ENCODE measurements at regions not wholly inside any gene's neighbourhood (a gene's known extent, or its start where the extent isn't known, plus 50 kb on each side); places are given as distances from the start of the nearest gene placed in this dataset.

DNA sequence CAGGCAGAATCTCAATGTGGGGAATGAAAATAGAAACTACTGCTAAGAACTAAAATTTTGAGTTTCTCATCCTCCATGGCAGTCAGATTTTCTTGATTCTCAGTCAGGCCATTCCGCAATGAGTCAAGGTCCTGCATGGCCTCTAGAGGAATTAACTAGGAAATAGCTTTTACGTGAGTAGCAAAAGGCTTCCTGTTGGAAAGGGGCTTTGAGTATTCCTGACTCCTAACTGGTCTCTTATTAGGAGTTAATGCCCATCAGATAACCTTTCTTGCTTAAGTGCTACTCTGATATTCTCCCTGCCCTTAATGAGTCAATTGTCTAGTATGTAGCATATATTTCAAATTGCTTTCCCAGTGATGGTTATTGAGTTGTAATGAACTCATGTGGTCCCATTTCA lies 65.7 kb upstream of the ARHGAP24 start:
- H3K9me3 ChIP-seq = no peaks in the 10 kb centered on the region
- WGBS, 2 donors = 82 to 84% methylated on average over 2 of the region's 2 CpGs
- no peak overlapping the region for H3K4me3 ChIP-seq
- H3K4me1 ChIP-seq = no peaks in the 10 kb centered on the region
- H3K27me3 ChIP-seq = no peaks in the 10 kb centered on the region
- no peak for DNase-seq
- H3K36me3 ChIP-seq (ENCODE audit: low read depth, missing control alignments) = no peaks in the 10 kb centered on the region
- intact Hi-C loops (cut with DNase I; ENCODE audit: low total_unique reads) = no loop called here
- no peak overlapping the region for H3K27ac ChIP-seq
- TF ChIP-seq, protein P1, sequence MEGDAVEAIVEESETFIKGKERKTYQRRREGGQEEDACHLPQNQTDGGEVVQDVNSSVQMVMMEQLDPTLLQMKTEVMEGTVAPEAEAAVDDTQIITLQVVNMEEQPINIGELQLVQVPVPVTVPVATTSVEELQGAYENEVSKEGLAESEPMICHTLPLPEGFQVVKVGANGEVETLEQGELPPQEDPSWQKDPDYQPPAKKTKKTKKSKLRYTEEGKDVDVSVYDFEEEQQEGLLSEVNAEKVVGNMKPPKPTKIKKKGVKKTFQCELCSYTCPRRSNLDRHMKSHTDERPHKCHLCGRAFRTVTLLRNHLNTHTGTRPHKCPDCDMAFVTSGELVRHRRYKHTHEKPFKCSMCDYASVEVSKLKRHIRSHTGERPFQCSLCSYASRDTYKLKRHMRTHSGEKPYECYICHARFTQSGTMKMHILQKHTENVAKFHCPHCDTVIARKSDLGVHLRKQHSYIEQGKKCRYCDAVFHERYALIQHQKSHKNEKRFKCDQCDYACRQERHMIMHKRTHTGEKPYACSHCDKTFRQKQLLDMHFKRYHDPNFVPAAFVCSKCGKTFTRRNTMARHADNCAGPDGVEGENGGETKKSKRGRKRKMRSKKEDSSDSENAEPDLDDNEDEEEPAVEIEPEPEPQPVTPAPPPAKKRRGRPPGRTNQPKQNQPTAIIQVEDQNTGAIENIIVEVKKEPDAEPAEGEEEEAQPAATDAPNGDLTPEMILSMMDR (IDR thresholded peaks at IDR 0.05) = no peak
- TF ChIP-seq POLR2A (IDR thresholded peaks at IDR 0.05) = no peak

DNA sequence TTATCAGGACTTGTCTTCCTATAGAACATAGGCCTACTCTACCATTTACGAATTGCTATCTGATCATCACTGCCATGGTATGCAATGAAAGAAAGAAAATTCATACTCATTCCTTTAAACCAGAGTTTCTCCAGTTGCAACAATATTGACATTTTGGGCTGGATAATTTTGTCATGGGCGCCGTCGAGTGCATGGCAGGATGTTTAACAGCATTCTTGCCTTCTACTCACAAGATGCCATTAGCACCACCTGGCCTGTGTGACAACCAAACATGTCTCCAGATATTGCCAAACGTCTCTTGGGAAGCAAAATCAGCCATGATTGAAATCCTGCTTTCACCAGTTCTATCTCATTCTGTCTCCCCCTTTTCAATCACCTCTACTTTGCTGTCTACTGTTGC lies 63.6 kb upstream of the ARHGAP24 start:
- Histone ChIP-seq H3K36me3 (ENCODE audit: low read depth, missing control alignments) (no peaks in the 10 kb centered on the region), H3K4me1 (no peaks in the 10 kb centered on the region), H3K27me3 (no peaks in the 10 kb centered on the region), H3K4me3 (no peak overlapping the region), H3K27ac (no peak overlapping the region), H3K9me3 (no peaks in the 10 kb centered on the region)
- no peak for DNase-seq
- intact Hi-C loops (cut with DNase I; ENCODE audit: low total_unique reads) = no loop called here
- 92 to 94% methylated on average over 5 of the region's 5 CpGs for WGBS, 2 donors
- TF ChIP-seq, protein P1 (IDR thresholded peaks at IDR 0.05) = no peak
- no peak for TF ChIP-seq POLR2A (IDR thresholded peaks at IDR 0.05)

DNA sequence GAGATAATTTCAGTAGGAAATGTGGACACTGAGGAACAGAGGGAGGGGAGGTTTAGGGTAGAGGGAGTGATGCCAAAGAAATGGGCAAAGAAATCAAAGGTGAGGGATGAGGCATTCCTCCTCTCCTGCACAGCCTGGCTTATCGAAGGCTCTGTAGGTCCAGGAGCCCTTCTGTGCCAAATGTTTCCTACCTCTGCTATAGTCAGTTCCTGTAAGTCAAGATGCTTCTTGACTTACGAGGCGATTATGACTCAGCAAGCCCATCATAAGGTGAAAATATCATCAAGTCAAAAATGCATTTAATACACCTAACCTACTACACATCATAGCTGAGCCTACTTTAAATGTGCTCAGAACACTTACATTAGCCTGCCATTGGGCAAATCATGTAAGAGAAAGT lies 60.0 kb upstream of the ARHGAP24 start:
- intact Hi-C loops (cut with DNase I; ENCODE audit: low total_unique reads) = no loop called here
- 67 to 90% methylated on average over 3 of the region's 3 CpGs for WGBS, 2 donors
- H3K27me3 ChIP-seq = no peaks in the 10 kb centered on the region

DNA sequence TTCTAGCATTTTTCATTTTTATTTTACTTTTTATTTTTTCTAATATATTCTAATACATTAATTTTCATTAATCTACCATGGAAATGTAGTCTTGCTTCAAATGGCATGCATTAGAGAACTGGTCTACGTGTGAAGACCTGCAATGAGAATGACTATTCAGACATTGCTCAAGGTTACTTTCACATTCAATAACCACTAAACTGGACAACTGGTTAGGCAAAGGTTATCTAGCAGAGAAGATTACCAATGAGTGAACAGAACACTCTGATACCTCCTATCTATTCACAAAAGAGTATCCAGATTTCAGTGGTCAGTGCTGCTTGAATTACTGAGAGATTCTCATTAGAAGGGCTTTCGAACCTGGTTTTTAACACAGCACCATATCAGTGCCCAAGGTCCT lies 58.9 kb upstream of the ARHGAP24 start:
- TF ChIP-seq, protein P1 (IDR thresholded peaks at IDR 0.05) = no peak
- TF ChIP-seq POLR2A (IDR thresholded peaks at IDR 0.05) = no peak
- H3K36me3 ChIP-seq (ENCODE audit: low read depth, missing control alignments) = no peaks in the 10 kb centered on the region
- DNase-seq = no peak
- no peaks in the 10 kb centered on the region for H3K9me3 ChIP-seq
- intact Hi-C loops (cut with DNase I; ENCODE audit: low total_unique reads) = no loop called here
- H3K4me1 ChIP-seq = no peaks in the 10 kb centered on the region
- H3K27ac ChIP-seq = no peak overlapping the region
- no peak overlapping the region for H3K4me3 ChIP-seq
- H3K27me3 ChIP-seq = no peaks in the 10 kb centered on the region
- 93 to 98% methylated on average over 2 of the region's 2 CpGs for WGBS, 2 donors

More for the DNA sequence above, 60.0 kb upstream of the ARHGAP24 start:
- H3K27ac ChIP-seq = no peak overlapping the region
- TF ChIP-seq, protein P1 (IDR thresholded peaks at IDR 0.05) = no peak
- TF ChIP-seq POLR2A (IDR thresholded peaks at IDR 0.05) = no peak
- no peak overlapping the region for H3K4me3 ChIP-seq
- no peak for DNase-seq
- no peaks in the 10 kb centered on the region for H3K9me3 ChIP-seq
- H3K4me1 ChIP-seq = no peaks in the 10 kb centered on the region
- no peaks in the 10 kb centered on the region for H3K36me3 ChIP-seq (ENCODE audit: low read depth, missing control alignments)

DNA sequence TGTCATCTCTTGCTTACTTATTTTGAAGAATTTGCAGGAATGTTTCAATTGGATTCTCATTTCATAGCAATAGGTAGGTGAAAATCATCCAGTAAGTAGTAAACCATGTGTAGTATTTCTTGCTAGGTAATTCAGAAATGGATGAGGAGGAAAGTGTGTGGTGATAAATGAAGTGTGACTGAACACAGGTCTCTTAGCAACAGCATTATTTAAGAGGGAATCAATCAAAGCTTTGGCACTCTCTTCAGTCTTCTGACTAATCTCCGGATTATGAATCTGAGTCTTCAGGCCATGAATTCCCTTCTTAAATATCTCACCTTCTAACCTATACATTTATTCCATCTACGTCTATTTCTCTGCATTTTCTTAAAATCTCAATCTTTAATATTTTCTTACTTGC lies 55.8 kb upstream of the ARHGAP24 start:
- WGBS, 2 donors = 85 to 97% methylated on average over 2 of the region's 2 CpGs
- DNase-seq = no peak
- Histone ChIP-seq H3K27me3 (no peaks in the 10 kb centered on the region), H3K36me3 (ENCODE audit: low read depth, missing control alignments) (no peaks in the 10 kb centered on the region), H3K4me1 (no peaks in the 10 kb centered on the region), H3K27ac (no peak overlapping the region), H3K4me3 (no peak overlapping the region), H3K9me3 (no peaks in the 10 kb centered on the region)
- intact Hi-C loops (cut with DNase I; ENCODE audit: low total_unique reads) = no loop called here
- TF ChIP-seq, protein P1 (IDR thresholded peaks at IDR 0.05) = no peak
- no peak for TF ChIP-seq POLR2A (IDR thresholded peaks at IDR 0.05)
